ENCODE measurements at regions not wholly inside any gene's neighbourhood (a gene's known extent, or its start where the extent isn't known, plus 50 kb on each side); places are given as distances from the start of the nearest gene placed in this dataset.
A peak's percentile ranks its signal among the peaks of the same experiment; 100 is the strongest.

DNA sequence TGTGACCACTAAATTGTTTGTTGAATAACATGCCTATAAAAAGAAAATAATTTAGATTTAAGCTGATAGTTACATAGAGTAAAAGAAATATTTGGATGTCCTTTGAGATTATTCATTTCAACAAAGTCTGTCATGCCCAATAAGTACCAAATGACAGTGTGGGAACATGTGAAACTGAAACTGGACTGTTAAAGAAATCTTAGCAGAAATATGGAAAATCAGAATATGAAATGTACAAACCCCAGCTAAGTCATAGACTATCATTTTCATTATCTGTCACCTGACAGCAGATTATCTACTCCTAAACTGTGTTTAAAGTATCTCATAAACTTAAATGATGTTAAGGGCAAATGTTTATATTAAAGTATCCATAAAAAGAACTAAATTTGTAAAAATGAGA is 437.8 kb upstream of the FAM241A start:
- DNase-seq: no peak

DNA sequence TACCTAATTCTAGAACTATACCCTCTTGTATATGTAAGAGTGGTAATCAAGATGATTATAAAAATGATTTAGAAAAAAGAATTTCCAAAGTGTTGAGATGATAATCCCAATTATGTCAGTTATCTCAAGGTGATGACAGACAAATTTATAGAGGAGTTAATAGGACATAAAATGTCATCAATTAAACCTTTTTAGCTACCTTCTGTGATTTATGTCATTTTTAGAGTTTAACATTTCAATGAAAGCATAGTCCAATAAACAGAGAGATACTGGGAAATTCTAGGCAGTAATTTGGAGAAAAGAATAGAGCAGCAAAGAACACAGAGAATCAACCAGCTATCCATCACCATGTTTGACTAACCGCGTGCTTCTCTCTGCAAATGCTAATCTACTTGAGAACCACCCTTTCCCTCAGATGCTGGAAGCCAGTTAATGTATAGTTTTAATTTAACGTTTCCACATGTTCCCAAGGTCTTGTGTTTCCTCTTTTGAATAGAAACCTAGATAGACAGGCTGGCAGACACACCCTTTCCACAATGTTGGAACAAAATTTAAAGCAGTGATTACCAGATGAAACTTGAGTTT is 433.1 kb upstream of the FAM241A start:
- no peak for DNase-seq

DNA sequence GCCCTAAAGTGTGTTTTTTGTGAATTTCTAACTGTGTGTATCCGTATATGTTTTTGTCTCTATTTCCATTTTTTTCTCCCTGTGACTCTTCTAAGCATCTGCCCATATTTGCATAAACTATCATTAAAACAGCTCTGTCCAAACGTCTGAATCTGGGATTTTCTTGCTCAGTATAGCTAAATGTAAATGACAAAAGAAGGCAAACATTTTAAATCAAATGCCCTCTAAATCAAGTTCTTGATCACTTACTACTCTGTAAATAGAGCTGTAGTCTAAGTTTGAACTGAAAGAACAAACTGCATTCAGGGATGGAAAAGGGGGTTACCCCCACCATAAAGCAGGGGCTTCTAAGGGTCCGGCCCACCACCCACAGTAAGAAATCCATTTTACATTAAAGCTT is 432.0 kb upstream of the FAM241A start:
- no peak for DNase-seq

DNA sequence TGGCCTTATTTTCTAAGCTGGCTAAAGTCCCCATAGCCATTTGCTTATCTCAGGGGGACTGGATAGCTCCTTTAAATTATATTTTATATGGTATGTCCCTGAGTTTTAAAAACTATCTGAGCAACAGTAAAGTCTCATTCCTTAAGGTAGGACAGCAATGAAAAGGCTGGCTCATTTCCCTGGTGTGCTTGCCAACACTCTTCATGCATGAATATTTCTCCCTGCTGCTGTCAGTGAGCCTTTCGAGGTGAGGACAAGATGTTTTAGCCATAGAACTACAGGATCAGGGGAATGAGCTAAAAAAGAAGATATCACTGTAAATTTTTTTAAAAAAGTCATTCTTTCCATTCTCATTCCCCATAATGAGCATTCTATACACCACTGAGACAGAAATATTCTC is 427.3 kb upstream of the FAM241A start:
- DNase-seq: peak; percentile 35

DNA sequence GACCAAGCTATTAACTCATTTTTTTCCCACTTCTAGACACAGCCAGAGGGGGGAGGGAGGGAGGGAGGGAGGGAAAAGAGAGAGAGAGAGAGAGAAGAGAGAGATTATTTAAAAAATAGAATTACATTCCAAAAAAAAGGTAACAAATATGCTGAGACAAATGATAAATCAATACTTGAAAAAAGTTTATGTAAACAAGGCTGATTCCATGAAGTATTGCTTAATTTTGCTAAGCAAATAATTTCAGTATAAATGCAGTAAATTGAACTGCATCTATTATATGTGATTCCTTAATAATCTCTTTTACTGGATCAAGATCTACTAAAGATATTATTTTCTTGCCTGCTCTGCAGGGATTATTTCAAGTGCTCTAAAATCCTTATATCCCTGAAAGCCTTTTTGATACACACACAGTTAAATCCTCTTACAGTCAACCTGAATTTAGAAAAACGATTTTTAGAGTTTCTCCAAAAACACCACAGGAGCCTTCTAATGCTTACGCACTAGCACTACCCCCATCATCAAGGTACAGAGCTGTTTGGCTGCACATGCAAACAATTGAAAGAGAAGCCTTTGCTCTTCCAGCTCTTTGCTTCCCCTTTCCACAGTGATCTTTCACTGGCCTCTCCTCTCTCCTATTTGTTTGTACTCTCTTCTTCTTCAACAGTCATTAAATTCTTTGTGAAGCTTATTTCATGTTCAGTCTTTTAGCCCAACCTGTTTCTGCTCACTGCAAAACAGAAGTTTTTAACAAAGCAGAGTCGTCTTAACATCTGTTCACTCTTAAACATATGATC is 426.3 kb upstream of the FAM241A start:
- no peak for DNase-seq

DNA sequence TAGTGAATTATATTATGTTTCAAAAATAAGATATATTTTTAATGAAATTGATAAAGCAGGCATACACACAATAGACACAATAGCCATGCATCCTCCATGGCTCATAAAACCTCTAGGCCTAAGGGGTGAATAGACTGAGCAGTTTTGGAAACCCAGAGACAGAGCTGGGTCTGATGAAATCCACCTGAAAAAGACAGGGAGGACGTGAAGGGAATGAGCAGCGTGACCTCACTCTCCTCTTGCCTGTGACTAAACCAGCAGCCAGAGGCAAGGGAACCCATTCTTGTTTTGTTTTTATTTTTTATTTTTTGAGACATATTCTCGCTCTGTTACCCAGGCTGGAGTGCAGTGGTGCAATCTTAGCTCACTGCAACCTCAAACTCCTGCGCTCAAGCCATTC is 424.4 kb upstream of the FAM241A start:
- DNase-seq: no peak

DNA sequence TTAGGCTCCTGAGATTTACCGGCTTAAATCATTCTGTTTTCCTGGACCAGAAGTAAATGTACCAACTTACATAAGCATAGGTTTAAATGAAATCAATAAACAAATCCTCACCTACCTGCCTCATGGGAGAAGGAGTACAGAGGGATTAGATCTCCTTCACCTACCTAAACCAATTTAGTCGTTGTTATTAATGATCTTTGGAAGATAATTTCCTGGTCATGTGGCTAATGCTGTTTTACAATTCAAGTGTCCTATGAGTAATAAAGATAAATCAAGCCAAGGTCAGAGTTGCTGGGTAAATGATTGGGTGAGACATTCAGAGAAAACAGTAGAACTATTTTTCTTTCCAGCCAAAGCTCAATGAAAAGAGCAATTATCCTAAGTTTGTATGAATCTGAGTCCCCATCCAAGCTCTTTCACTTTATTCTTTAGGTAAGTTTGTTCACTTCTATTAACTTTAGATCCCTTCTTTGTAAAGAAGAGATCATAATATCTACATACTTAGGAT is 423.0 kb upstream of the FAM241A start:
- DNase-seq: no peak

DNA sequence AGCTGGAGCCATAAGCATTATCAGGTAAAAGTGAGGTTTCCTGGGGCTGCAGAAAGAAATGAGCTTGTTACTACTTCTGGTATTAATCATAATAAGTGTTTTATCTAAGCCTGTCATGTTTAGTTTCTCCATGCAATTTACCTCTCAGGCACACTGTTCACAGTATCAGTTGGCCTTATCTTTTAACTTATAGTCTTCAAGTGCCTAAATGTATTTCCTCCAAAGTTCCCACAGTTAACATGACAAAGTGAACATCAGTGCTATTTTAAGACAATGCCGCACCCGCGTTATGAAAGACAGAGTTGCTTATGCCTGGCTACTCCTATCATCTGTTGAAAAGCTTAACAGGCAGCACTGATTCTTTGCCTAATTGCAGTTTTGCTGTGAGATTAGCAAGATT is 408.7 kb upstream of the FAM241A start:
- DNase-seq: no peak

DNA sequence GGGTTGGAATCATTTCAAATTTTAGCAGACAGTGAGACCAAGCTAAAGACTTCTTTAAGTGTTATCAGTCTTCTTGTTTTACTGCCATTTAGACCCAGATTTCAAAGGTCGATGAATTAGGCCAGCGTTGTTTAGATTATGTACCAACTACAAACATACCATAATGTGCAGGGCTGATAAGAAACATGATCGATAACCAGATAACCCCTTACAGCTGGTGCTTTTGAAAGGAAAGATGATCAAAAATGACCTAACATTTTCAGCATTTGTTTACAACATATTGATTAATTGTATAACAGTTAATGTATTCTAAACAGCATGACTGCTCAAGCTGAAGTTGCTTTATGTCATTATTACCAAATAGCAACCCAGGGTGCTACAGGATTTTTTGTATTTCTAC is 400.4 kb upstream of the FAM241A start:
- DNase-seq: no peak

DNA sequence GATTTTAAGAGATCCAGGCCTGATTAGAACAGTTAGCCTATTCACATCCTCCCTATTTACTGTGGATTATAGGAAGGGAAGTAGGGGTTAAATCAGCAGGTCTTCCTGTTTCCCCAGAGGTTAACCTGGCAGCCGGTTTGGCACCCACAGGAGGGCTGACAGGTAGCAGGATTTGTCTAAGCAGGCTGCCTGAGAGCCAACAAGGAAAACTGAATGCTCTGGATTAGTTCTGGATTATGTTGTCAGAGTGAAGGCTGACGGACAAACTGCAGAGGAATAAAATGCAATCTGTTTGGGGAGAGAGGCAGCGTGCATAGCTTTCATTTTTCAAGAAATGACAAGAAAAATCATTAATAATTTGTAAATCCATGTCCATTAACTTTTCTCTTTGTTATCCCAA is 397.1 kb upstream of the FAM241A start:
- DNase-seq: no peak

DNA sequence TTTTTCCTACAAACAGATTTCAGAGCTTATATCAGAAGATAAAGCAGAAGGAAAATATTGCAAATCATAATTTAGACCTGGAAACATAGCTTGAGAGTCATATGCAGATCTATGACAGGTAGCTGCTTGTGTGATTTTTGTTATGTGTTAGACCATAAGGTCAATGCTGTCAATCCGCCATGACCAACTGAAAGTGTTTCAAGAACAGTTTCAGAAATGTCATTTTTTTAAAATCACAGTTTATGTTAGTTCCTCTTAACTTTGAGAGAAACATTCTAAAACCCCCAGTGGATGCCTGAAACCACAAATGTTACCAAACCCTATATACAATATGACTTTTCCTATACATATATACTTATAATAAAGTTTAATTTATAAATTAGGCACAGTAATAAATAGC is 391.3 kb upstream of the FAM241A start:
- no peak for DNase-seq

DNA sequence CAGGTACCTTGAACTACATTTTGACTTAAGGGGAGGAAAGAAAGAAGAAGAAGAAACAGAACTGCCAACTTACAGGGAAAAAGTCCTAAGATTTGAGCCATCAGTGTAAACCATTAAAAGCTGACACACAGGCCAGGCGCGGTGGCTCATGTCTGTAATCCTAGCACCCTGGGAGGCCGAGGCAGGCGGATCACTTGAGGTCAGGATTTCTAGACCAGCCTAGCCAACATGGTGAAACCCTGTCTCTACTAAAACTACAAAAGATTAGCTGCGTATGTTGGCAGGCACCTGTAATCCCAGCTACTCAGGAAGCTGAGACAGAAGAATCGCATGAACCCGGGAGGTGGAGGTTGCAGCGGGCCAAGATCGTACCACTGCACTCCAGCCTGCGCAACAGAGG is 389.7 kb upstream of the FAM241A start:
- no peak for DNase-seq

DNA sequence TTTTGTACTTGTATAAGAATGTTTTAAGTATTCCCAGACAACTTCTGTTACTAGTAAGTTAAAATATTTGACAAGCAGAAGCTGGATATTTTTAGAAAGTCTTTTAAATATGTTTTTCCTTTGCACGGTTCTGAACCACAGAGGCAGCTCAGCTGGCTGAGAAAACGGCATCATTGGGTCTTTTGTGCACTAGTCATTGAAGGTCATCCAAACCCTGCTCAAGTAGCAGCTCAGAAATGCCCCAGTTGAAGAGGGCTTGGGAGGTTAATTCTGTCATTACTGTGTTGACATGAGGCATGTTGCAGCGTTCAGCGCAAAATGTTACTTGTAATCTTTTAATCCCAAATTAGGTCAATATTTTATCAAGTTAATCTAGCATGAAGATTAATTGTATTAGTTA is 383.7 kb upstream of the FAM241A start:
- DNase-seq: no peak

DNA sequence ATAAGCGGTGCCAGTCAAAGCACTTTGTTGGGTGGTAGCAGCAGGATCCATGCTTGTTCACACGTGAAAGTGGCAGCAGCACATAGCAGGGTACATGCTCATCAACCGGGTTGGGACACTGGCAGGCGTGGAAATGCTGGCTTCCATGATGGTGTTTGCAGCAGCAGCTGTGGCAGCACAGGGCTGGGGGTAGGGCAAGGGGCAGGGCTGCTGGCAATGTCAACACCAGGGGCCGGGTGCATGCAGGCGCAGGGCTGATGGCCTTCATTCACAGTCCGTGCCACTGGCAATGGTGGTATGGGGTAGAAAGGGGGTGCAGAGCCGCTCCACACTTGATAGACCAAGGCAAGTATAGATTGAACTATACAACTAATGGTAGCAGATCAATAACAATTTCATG is 374.7 kb upstream of the FAM241A start:
- no peak for DNase-seq

DNA sequence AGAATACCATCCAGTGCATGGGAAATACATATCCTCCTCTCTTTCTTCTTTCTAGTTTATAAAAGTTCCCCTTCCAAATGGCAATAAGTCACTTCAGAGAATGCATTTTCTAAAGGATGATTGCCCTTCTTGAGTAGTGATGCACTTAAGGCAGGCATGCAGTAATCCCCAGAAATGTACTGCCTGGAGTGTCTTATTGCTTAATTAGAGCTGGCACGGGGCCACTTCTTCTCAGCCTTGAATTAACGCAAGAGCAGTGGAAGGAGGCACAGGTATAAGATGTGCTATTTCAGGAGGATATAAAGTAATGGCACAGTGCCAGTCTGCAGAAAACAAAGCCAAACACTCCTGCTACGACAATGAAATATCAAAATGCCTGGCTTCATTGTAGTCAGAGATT is 371.4 kb upstream of the FAM241A start:
- no peak for DNase-seq

DNA sequence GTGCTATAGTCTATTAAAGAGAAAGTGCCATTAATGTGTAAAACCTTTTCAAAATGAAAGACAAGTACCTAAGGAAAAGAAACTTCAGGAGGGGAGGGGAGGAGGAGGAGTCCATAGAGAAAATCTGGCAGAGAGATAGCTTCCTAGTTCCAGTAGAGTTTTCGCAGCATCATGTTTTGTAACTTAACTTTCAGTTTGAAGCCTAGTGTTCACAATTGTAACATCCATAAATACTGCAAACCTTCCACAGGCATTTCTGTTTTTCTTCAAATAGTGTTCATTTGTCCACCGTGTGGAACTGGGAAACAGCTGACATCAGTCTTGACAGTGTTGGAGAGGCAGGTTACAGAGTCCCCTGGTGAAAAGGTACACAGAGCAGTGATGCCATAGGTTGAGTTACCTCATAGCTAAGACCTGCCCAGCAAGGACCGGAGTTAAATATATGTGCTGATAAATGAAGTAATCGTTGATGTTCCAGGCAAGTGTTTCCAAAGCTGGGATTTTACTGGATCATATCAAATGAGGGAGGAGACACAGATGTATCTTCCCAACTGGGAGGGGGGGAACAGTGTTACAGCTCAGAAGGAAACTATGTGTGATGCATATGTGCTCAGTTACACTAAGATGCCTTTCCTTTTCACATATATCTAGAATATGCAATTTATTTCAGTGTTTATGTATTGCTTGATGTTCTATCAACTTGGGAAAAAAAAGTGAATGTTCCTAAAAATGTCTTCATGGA is 369.5 kb upstream of the FAM241A start:
- DNase-seq: no peak

DNA sequence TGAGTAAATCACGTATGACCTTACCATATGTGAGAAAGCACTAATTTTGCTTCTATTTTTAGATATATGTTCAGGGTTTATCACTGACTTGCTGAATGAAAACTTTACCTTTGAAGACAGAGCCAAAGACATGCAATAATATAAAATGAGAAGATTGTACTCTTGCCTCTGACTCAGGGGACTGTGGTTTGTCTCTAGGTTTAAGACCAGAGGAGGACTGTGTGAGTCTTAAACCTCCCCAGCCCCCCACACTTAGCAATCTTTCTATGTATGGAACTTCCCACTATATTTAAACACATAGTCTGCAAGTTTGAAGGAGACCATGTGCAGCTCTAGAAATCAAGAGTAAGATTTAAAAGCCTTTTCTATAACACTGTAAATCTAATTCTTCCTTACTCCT is 368.7 kb upstream of the FAM241A start:
- no peak for DNase-seq

DNA sequence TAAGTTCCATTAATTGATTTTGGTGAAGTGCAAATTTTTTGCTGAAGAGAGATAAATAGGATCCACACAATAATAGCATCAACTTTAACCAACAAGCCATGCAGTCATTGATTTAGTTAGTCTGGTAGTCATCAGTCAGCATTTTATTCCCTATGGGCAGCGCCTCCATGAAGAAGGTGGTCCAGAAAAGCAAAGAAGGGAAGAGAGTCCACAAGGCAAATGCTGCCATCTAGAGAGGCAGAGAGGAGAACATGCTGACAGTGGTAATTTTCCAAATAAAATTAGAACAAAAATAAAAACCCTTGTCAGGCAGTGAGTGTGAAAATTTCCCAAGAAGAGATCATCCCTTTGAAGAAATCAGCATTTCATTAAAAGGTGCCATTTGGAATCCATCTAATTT is 366.7 kb upstream of the FAM241A start:
- DNase-seq: no peak

DNA sequence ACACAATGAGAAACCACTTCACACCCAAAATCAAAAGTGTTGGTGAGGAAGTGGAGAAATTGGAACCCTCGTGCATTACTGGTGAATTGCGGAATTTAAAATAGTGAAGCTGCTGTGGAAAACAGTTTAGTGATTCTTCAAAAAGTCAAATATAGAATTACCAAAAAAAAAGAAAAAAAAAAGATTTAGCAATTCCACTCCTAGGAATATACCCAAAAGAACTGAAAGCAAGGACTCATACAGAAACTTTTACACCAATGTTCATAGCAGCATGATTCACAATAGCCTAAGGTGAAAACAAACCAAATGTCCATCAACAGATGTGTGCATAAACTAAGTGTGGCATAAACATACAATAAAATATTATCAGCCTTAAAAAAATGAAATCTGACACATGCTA is 364.3 kb upstream of the FAM241A start:
- no peak for DNase-seq

DNA sequence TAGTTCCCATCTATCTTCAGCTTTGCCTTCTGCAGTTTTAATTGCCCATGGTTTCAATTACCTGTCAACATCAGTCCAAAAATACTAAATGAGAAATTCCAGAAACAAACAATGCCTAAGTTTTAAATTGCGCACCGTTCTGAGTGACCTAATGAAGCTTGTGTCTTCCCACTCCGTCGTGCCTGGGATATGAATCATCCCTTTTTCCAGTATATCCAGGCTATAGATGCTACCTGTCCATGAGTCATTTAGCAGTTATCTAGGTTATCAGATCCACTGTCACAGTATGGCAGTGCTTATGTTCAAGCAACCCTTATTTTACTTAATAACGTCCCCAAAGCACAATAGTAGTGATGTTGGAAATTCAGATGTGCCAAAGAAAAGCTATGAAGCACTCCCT is 363.6 kb upstream of the FAM241A start:
- no peak for DNase-seq

DNA sequence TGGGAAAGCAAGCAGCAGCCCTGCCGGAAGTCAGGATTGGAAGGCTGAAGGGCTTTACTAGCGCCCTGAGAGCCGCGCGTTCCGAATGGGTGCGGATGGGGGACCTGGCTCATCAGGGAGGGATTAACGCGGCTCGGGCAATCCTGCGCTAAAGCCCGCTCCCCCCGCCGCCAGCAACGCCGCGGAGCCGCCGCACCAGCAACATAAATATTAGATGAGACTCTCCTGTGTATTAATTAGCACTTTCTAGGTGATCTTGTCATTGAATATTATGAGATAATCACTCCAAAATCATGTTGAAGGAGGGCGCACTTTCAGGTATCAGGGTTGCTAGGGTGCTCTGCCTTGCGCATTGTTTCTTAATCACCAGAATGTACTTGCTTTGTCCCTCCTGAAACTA is 357.2 kb upstream of the FAM241A start:
- DNase-seq: no peak

DNA sequence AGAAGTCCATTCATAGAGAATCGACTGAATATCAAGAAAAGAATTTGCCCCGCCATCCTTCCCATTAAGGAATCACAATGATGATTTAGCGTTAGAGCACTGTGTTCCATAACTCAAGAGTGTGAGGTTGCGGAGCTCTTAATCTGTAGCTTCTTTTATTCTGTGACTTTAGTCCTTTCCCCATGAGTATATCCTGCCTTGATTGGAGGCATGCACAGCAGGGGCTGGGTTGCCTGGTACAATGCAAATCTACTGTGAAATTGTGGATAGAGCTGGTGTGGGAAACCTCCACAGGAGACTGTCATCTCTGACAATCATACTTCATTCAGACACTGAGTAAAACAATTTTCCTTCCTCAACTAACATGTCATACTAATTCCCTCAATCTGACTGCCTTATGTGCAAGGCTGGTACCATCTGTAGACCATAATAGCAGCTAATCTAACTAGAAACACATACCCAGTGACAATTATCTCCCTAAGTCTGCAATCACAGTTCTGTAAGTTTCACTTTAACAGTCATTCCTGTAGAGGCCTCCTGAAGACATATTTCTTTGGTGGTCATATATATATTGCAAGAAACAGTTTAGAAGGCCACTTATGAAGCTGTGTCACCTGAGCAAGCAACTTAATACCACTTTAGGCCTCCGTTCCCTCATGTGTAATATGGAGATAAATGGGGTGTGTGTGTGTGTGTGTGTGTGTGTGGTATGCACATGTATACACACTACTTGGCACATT is 355.2 kb upstream of the FAM241A start:
- DNase-seq: no peak

Measured in muscle of arm (tissue), 1 donor.